WTC11 (cell line): ENCODE measurements at regions not wholly inside any gene's neighbourhood (a gene's known extent, or its start where the extent isn't known, plus 50 kb on each side); places are given as distances from the start of the nearest gene placed in this dataset.
A peak's percentile ranks its signal among the peaks of the same experiment; 100 is the strongest.

ENCODE experiments used
- ATAC-seq: fragments of 200-7000 bp; cut with Tn5 transposase; 2 replicates; pipeline ENCODE4 v1.10.0; 2021; ENCODE audit warnings: mild to moderate bottlenecking, moderate library complexity
- CTCF ChIA-PET: fragments of 300-600 bp; sonication (Branson Sonifier 250); formaldehyde crosslinking; loops from one replicate; lab custom pipeline; 2021; ENCODE audit warnings: antibody characterized with exemption; lab: Charles Lee
- POLR2A ChIA-PET: fragments of 350-600 bp; sonication (Branson Sonifier 250); formaldehyde crosslinking; loops from one replicate; lab custom pipeline; 2021; ENCODE audit warnings: antibody characterized with exemption; lab: Charles Lee
- DNase-seq: peaks from one replicate; pipeline ENCODE4 v3.0.0; 2021; ENCODE audit warnings: low spot score
- H3K27ac Mint-ChIP-seq: 2 replicates; pipeline ENCODE4 v1.8.0; 2021; ENCODE audit warnings: mixed read lengths
- H3K27me3 Mint-ChIP-seq: 2 replicates; pipeline ENCODE4 v1.8.0; 2021; ENCODE audit warnings: low read depth, mild to moderate bottlenecking, moderate library complexity, mixed read lengths
- H3K36me3 Mint-ChIP-seq: 2 replicates; pipeline ENCODE4 v1.8.0; 2021; ENCODE audit warnings: mixed read lengths
- H3K4me1 Mint-ChIP-seq: 2 replicates; pipeline ENCODE4 v1.8.0; 2022; ENCODE audit warnings: mixed read lengths
- H3K4me3 Mint-ChIP-seq: 2 replicates; pipeline ENCODE4 v1.8.0; 2021; ENCODE audit warnings: mild to moderate bottlenecking, moderate library complexity, mixed read lengths
- H3K9me3 Mint-ChIP-seq: 2 replicates; pipeline ENCODE4 v1.8.0; 2021; ENCODE audit warnings: mixed read lengths
- CBFB ChIP-seq: sonication (generic); formaldehyde crosslinking; IDR thresholded peaks from 2 replicates; pipeline ENCODE4 v1.8.1; 2022; ENCODE audit warnings: mild to moderate bottlenecking, low read depth, missing genetic modification reagents
- ELF4 ChIP-seq: sonication (generic); formaldehyde crosslinking; IDR thresholded peaks from 2 replicates; pipeline ENCODE4 v1.8.1; 2022; ENCODE audit warnings: low read depth, mild to moderate bottlenecking, moderate library complexity, missing genetic modification reagents
- FOXP1 ChIP-seq: sonication (generic); formaldehyde crosslinking; IDR thresholded peaks from 2 replicates; pipeline ENCODE4 v1.8.0; 2022; ENCODE audit warnings: missing genetic modification reagents, mild to moderate bottlenecking, moderate library complexity, borderline replicate concordance
- JAZF1 ChIP-seq: fragments of 250-450 bp; sonication (Bioruptor Pico); IDR thresholded peaks from 2 replicates; pipeline ENCODE4 v1.9.0; 2021; ENCODE audit warnings: moderate library complexity, mild to moderate bottlenecking, inconsistent platforms
- MXD4 ChIP-seq: fragments of 250-450 bp; sonication (Bioruptor Pico); IDR thresholded peaks from 2 replicates; pipeline ENCODE4 v1.8.0; 2021; ENCODE audit warnings: mild to moderate bottlenecking, moderate library complexity, borderline replicate concordance
- NR2C2 ChIP-seq: sonication (generic); formaldehyde crosslinking; IDR thresholded peaks from 2 replicates; pipeline ENCODE4 v1.8.0; 2022; ENCODE audit warnings: mild to moderate bottlenecking, missing genetic modification reagents
- PRRX2 ChIP-seq: fragments of 250-450 bp; sonication (Bioruptor Pico); IDR thresholded peaks from 2 replicates; pipeline ENCODE4 v1.8.0; 2021; ENCODE audit warnings: mild to moderate bottlenecking
- SP1 ChIP-seq: sonication (generic); formaldehyde crosslinking; conservative IDR thresholded peaks from 2 replicates; pipeline ENCODE4 v1.8.1; 2022; ENCODE audit warnings: missing genetic modification reagents
- ZNF121 ChIP-seq: sonication (generic); formaldehyde crosslinking; IDR thresholded peaks from 2 replicates; pipeline ENCODE4 v1.8.0; 2023; ENCODE audit warnings: missing genetic modification reagents
- ZNF423 ChIP-seq: fragments of 250-450 bp; sonication (Bioruptor Pico); IDR thresholded peaks from 2 replicates; pipeline ENCODE4 v2.1.2; 2022; ENCODE audit warnings: mild to moderate bottlenecking, moderate library complexity
- TF ChIP-seq, protein P1 (sequence below): sonication (generic); formaldehyde crosslinking; IDR thresholded peaks from 2 replicates; pipeline ENCODE4 v1.8.0; 2022; ENCODE audit warnings: mild to moderate bottlenecking, missing genetic modification reagents
- TF ChIP-seq, protein P2 (sequence below): fragments of 250-450 bp; sonication (Bioruptor Pico); conservative IDR thresholded peaks from 2 replicates; pipeline ENCODE4 v1.9.0; 2021; ENCODE audit warnings: mild to moderate bottlenecking
- TF ChIP-seq, protein P3 (sequence below): fragments of 250-450 bp; sonication (Bioruptor Pico); IDR thresholded peaks from 2 replicates; pipeline ENCODE4 v1.9.0; 2021; ENCODE audit warnings: moderate library complexity, mild to moderate bottlenecking, inconsistent platforms, borderline replicate concordance
- TF ChIP-seq, protein P4 (sequence below): sonication (generic); formaldehyde crosslinking; IDR thresholded peaks from 2 replicates; pipeline ENCODE4 v1.8.0; 2023; ENCODE audit warnings: mild to moderate bottlenecking, missing genetic modification reagents
- TF ChIP-seq, protein P5 (sequence below): sonication (generic); formaldehyde crosslinking; IDR thresholded peaks from 2 replicates; pipeline ENCODE4 v1.8.0; 2022; ENCODE audit warnings: mild to moderate bottlenecking, missing genetic modification reagents
- TF ChIP-seq, protein P6 (sequence below): fragments of 250-450 bp; sonication (Bioruptor Pico); IDR thresholded peaks from 2 replicates; pipeline ENCODE4 v1.9.0; 2021; ENCODE audit warnings: mild to moderate bottlenecking, borderline replicate concordance
- TF ChIP-seq, protein P7 (sequence below): sonication (generic); formaldehyde crosslinking; IDR thresholded peaks from 2 replicates; pipeline ENCODE4 v1.8.1; 2023; ENCODE audit warnings: mild to moderate bottlenecking, missing genetic modification reagents

DNA sequence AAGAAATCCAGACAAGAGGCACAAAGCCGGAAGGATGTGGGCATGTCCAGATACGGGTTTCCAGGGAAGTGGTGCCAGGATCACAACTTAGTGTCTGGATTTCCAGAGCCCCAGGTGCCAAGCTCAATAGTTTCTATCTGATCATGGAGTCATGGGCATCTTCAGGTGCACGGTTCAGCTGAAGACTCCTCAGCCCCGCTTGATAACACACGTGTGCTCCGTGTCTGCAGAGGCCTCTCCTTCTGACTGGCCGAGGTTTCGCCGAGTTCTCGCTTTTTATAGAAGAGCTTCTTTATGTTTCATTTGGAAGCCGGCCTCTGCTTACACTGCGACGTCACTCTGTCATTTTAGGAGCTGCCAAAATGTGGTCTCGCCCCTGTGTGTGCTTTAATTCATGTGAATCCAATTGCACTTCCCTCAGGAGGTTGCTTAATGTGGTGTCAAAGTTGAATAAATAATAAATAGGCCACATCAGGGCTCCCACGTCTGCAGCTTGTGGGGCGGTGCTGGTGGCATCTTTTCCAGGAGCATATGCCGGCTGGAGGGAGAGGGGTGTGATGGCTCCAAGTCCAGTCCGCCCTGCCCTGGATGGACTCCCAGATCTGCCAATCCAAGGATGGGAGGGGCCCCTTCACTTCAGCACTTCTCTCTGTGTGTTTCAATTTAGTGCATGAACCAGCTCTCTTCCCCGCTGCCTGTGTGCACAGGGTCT, 1410.8 kb downstream of the TBC1D22A start:
- ChIA-PET CTCF (no interaction called here), POLR2A (no interaction called here)
- ATAC-seq: no peak
- Mint-ChIP-seq H3K27ac (no peak overlapping the region), H3K36me3 (no peaks in the 10 kb centered on the region), H3K27me3 (no peaks in the 10 kb centered on the region; the same call in 1 of the 2 replicates), H3K4me3 (no peak overlapping the region), H3K9me3 (peaks cover 3% of the 10 kb centered on the region), H3K4me1 (no peaks in the 10 kb centered on the region)
- TF ChIP-seq, protein P1, sequence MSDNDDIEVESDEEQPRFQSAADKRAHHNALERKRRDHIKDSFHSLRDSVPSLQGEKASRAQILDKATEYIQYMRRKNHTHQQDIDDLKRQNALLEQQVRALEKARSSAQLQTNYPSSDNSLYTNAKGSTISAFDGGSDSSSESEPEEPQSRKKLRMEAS: no peak
- TF ChIP-seq NR2C2 (CRISPR knock-in tag) (no peak), ELF4 (no peak), CBFB (CRISPR knock-in tag) (no peak), ZNF423 (CRISPR knock-in tag) (no peak), MXD4 (CRISPR knock-in tag) (no peak)
- TF ChIP-seq, protein P2, sequence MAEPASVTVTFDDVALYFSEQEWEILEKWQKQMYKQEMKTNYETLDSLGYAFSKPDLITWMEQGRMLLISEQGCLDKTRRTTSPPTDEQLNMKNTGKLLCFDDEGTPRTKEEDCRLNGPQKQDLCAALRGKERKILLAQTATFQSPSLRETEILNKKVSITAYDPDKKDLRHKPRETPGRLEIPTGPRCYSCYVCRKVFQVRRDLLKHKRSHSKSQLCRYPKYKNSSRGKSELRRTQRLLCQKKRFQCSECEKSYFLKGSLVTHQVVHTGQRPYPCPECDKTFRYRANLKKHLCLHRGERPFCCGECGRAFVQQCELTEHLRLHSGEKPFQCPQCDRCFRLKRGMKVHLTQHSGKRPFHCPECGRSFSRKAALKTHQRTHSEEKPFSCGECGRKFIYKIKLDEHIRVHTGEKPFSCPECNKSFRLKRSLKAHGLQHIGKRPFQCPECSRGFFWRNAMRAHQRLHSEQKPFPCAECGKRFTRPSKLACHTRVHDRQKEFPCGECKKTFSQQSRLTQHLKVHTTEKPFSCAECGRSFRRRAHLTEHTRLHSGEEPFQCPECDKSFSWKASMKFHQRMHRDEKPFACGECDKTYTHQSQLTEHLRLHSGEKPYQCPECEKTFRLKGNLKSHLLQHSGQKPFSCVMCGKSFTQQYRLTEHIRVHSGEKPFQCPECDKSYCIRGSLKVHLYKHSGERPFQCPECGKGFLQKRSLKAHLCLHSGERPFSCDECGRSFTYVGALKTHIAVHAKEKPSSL (CRISPR knock-in tag): no peak
- TF ChIP-seq, protein P3, sequence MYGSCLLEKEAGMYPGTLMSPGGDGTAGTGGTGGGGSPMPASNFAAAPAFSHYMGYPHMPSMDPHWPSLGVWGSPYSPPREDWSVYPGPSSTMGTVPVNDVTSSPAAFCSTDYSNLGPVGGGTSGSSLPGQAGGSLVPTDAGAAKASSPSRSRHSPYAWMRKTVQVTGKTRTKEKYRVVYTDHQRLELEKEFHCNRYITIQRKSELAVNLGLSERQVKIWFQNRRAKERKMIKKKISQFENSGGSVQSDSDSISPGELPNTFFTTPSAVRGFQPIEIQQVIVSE (CRISPR knock-in tag): no peak
- DNase-seq: no peak

DNA sequence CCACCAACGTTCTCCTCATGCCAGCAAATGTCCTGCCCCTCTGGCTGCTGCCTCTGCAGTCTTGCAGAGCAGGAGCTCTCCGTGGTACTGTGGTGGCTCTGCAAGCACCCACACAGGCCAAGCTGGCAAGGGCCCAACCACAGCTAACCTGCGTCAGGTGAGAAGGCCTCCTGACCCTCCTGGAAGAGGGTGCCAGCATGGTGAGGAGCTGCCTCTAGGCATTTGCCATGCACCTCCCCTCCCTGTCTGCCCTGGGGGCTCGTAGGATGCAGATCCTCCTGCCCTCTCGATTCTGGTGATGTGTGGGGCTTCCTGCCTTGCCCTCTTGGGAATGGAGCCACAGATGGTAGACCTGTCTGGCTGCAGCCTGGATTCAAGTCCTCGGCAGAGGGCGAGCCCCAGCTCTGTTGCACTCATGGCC, 1408.8 kb downstream of the TBC1D22A start:
- DNase-seq: no peak
- ATAC-seq: peak; percentile 44; the same call in 1 of the 2 replicates
- ChIA-PET CTCF (no interaction called here), POLR2A (no interaction called here)
- Mint-ChIP-seq H3K4me1 (no peaks in the 10 kb centered on the region), H3K4me3 (no peak overlapping the region), H3K36me3 (no peaks in the 10 kb centered on the region), H3K27ac (no peak overlapping the region), H3K9me3 (peaks cover 3% of the 10 kb centered on the region), H3K27me3 (no peaks in the 10 kb centered on the region; the same call in 1 of the 2 replicates)
- TF ChIP-seq FOXP1 (CRISPR knock-in tag): 0 out of 2 replicates have a peak, but pooled peaks have one; percentile 23
- TF ChIP-seq, protein P4, sequence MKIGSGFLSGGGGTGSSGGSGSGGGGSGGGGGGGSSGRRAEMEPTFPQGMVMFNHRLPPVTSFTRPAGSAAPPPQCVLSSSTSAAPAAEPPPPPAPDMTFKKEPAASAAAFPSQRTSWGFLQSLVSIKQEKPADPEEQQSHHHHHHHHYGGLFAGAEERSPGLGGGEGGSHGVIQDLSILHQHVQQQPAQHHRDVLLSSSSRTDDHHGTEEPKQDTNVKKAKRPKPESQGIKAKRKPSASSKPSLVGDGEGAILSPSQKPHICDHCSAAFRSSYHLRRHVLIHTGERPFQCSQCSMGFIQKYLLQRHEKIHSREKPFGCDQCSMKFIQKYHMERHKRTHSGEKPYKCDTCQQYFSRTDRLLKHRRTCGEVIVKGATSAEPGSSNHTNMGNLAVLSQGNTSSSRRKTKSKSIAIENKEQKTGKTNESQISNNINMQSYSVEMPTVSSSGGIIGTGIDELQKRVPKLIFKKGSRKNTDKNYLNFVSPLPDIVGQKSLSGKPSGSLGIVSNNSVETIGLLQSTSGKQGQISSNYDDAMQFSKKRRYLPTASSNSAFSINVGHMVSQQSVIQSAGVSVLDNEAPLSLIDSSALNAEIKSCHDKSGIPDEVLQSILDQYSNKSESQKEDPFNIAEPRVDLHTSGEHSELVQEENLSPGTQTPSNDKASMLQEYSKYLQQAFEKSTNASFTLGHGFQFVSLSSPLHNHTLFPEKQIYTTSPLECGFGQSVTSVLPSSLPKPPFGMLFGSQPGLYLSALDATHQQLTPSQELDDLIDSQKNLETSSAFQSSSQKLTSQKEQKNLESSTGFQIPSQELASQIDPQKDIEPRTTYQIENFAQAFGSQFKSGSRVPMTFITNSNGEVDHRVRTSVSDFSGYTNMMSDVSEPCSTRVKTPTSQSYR (CRISPR knock-in tag): 0 out of 2 replicates have a peak, but pooled peaks have one; percentile 39
- TF ChIP-seq, protein P5, sequence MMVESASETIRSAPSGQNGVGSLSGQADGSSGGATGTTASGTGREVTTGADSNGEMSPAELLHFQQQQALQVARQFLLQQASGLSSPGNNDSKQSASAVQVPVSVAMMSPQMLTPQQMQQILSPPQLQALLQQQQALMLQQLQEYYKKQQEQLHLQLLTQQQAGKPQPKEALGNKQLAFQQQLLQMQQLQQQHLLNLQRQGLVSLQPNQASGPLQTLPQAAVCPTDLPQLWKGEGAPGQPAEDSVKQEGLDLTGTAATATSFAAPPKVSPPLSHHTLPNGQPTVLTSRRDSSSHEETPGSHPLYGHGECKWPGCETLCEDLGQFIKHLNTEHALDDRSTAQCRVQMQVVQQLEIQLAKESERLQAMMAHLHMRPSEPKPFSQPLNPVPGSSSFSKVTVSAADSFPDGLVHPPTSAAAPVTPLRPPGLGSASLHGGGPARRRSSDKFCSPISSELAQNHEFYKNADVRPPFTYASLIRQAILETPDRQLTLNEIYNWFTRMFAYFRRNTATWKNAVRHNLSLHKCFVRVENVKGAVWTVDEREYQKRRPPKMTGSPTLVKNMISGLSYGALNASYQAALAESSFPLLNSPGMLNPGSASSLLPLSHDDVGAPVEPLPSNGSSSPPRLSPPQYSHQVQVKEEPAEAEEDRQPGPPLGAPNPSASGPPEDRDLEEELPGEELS (CRISPR knock-in tag): 0 out of 2 replicates have a peak, but pooled peaks have one; percentile 30
- TF ChIP-seq ZNF121 (CRISPR knock-in tag): peak; percentile 99
- TF ChIP-seq SP1 (CRISPR knock-in tag): no peak

DNA sequence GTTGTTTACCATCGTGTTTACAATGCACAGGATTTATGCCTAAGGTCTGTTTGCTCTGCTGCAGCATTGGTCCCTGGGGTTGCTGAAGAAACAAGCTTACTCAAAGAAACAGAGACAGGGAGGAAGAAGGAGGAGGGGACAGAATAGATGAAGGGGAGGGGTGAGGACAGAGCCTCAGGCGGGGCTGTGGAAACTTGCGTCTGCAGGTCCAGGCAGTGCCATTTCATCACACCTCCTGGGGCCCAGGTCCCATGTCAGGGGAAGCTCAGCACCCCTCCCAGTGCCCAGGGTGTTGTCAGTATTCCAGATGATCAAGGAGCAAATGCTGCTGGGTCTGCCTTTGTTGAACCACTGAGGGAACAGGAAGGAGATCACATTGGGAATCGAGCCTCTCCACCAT, 1406.8 kb downstream of the TBC1D22A start:
- Mint-ChIP-seq H3K27me3 (no peaks in the 10 kb centered on the region; the same call in 1 of the 2 replicates), H3K36me3 (no peaks in the 10 kb centered on the region), H3K4me3 (no peak overlapping the region), H3K9me3 (no peaks in the 10 kb centered on the region), H3K4me1 (no peaks in the 10 kb centered on the region), H3K27ac (no peak overlapping the region)
- ATAC-seq: no peak
- DNase-seq: no peak
- ChIA-PET POLR2A (no interaction called here), CTCF (no interaction called here)
- TF ChIP-seq, protein P6, sequence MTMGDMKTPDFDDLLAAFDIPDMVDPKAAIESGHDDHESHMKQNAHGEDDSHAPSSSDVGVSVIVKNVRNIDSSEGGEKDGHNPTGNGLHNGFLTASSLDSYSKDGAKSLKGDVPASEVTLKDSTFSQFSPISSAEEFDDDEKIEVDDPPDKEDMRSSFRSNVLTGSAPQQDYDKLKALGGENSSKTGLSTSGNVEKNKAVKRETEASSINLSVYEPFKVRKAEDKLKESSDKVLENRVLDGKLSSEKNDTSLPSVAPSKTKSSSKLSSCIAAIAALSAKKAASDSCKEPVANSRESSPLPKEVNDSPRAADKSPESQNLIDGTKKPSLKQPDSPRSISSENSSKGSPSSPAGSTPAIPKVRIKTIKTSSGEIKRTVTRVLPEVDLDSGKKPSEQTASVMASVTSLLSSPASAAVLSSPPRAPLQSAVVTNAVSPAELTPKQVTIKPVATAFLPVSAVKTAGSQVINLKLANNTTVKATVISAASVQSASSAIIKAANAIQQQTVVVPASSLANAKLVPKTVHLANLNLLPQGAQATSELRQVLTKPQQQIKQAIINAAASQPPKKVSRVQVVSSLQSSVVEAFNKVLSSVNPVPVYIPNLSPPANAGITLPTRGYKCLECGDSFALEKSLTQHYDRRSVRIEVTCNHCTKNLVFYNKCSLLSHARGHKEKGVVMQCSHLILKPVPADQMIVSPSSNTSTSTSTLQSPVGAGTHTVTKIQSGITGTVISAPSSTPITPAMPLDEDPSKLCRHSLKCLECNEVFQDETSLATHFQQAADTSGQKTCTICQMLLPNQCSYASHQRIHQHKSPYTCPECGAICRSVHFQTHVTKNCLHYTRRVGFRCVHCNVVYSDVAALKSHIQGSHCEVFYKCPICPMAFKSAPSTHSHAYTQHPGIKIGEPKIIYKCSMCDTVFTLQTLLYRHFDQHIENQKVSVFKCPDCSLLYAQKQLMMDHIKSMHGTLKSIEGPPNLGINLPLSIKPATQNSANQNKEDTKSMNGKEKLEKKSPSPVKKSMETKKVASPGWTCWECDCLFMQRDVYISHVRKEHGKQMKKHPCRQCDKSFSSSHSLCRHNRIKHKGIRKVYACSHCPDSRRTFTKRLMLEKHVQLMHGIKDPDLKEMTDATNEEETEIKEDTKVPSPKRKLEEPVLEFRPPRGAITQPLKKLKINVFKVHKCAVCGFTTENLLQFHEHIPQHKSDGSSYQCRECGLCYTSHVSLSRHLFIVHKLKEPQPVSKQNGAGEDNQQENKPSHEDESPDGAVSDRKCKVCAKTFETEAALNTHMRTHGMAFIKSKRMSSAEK (CRISPR knock-in tag): no peak
- no peak for TF ChIP-seq JAZF1 (CRISPR knock-in tag)
- TF ChIP-seq, protein P7, sequence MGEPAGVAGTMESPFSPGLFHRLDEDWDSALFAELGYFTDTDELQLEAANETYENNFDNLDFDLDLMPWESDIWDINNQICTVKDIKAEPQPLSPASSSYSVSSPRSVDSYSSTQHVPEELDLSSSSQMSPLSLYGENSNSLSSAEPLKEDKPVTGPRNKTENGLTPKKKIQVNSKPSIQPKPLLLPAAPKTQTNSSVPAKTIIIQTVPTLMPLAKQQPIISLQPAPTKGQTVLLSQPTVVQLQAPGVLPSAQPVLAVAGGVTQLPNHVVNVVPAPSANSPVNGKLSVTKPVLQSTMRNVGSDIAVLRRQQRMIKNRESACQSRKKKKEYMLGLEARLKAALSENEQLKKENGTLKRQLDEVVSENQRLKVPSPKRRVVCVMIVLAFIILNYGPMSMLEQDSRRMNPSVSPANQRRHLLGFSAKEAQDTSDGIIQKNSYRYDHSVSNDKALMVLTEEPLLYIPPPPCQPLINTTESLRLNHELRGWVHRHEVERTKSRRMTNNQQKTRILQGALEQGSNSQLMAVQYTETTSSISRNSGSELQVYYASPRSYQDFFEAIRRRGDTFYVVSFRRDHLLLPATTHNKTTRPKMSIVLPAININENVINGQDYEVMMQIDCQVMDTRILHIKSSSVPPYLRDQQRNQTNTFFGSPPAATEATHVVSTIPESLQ (CRISPR knock-in tag): no peak
- TF ChIP-seq ZNF121 (CRISPR knock-in tag): no peak
- no peak for TF ChIP-seq PRRX2 (CRISPR knock-in tag)
